ENCODE measurements at regions not wholly inside any gene's neighbourhood (a gene's known extent, or its start where the extent isn't known, plus 50 kb on each side); places are given as distances from the start of the nearest gene placed in this dataset.

- TF ChIP-seq CEBPG (CRISPR knock-in tag; IDR thresholded peaks at IDR 0.05) (no peak), CEBPG (tag; conservative IDR thresholded peaks at IDR 0.05 in 1 of 2, IDR thresholded peaks at IDR 0.05 in 1 of 2) (no peak), ELK1 (CRISPR knock-in tag; IDR thresholded peaks at IDR 0.05) (no peak), CC2D1A (IDR thresholded peaks at IDR 0.05) (no peak), KLF10 (CRISPR knock-in tag; IDR thresholded peaks at IDR 0.05) (no peak)
Measured at GRCh38 chr11:92460213-92460612, 235.6 kb downstream of the FAT3 start (continued).

- CTCF ChIA-PET (ENCODE audit: low intra/inter-chr PET ratio): no interaction called here
- FAIRE-seq (no peak), DNase-seq (ENCODE audit: extremely low read depth in 1 of 4, low spot score in 3 of 4) (no peak), ATAC-seq (no peak)
- no TSS peak for BruUV-seq (replicated peaks)
- Histone ChIP-seq H3K27me3 (ENCODE audit: control insufficient read depth in 2 of 2, insufficient read depth in 2 of 2, low read length in 2 of 2) (no peaks in the 10 kb centered on the region), H3K9me1 (ENCODE audit: control insufficient read depth, insufficient read depth, low read length) (no peaks in the 10 kb centered on the region), H3K27ac (ENCODE audit: extremely low read depth, low read depth, low read length) (no peak overlapping the region), H3K9me3 (replicated peaks; ENCODE audit: control insufficient read depth, insufficient read depth, low read depth, low read length) (no peaks in the 10 kb centered on the region), H3K4me3 (no peak overlapping the region), H3K79me2 (ENCODE audit: control insufficient read depth, insufficient read depth, low read length) (no peaks in the 10 kb centered on the region), H3K9ac (ENCODE audit: insufficient read depth in 1 of 2, low read depth in 2 of 2, low read length in 2 of 2) (no peak overlapping the region), H3K36me3 (ENCODE audit: control insufficient read depth, insufficient read depth, low read length) (no peaks in the 10 kb centered on the region), H2AFZ (ENCODE audit: low read depth, low read length) (no peak overlapping the region), H4K20me1 (replicated peaks; ENCODE audit: control insufficient read depth, insufficient read depth, low read length) (no peaks in the 10 kb centered on the region), H3K4me2 (ENCODE audit: insufficient read depth, low read length) (no peak overlapping the region), H3K4me1 (replicated peaks in 1 of 2; ENCODE audit: control insufficient read depth in 2 of 2, insufficient read depth in 2 of 2, low read length in 2 of 2) (no peaks in the 10 kb centered on the region)
- in situ Hi-C loops (cut with MboI) (no loop called here), intact Hi-C loops (cut with micrococcal nuclease) (no loop called here)
- POLR2A ChIA-PET: no interaction called here
- TF ChIP-seq FOXM1 (IDR thresholded peaks at IDR 0.05; ENCODE audit: low read depth) (no peak), FOXM1 (CRISPR knock-in tag; IDR thresholded peaks at IDR 0.05; ENCODE audit: low read depth) (no peak), YY1 (IDR thresholded peaks at IDR 0.05; ENCODE audit: borderline replicate concordance in 1 of 3, control insufficient read depth in 1 of 3, extremely low read depth in 1 of 3, insufficient read depth in 3 of 3, insufficient read length in 1 of 3, insufficient replicate concordance in 2 of 3, low read depth in 1 of 3, low read length in 2 of 3) (no peak), BRD9 (IDR thresholded peaks at IDR 0.05; ENCODE audit: low read depth, partially characterized antibody) (no peak), CBFA2T2 (conservative IDR thresholded peaks at IDR 0.05) (no peak), ZNF217 (CRISPR knock-in tag; IDR thresholded peaks at IDR 0.05) (no peak), ZNF507 (tag; conservative IDR thresholded peaks at IDR 0.05) (no peak), RBM15 (IDR thresholded peaks at IDR 0.05; ENCODE audit: insufficient read depth, low read length) (no peak), HLTF (IDR thresholded peaks at IDR 0.05) (no peak), RBM17 (IDR thresholded peaks at IDR 0.05; ENCODE audit: borderline replicate concordance, low read depth, low read length) (no peak), MTF1 (CRISPR knock-in tag; IDR thresholded peaks at IDR 0.05; ENCODE audit: borderline replicate concordance) (no peak), ZKSCAN3 (CRISPR knock-in tag; IDR thresholded peaks at IDR 0.05) (no peak), MAZ (CRISPR knock-in tag; conservative IDR thresholded peaks at IDR 0.05 in 1 of 2, IDR thresholded peaks at IDR 0.05 in 1 of 2) (no peak), ELK3 (CRISPR knock-in tag; IDR thresholded peaks at IDR 0.05) (no peak)
- WGBS (ENCODE audit: insufficient coverage, low coverage, missing lambda C conversion rate): 0% methylated on average over 3 of the region's 3 CpGs
Measured at GRCh38 chr11:92461447-92461846, 236.8 kb downstream of the FAT3 start.

Data from K562 (cell line).